GM18907 (cell line): ENCODE measurements at regions not wholly inside any gene's neighbourhood (a gene's known extent, or its start where the extent isn't known, plus 50 kb on each side); places are given as distances from the start of the nearest gene placed in this dataset.

Experiments used
- ATAC-seq: cut with Tn5 transposase; IDR thresholded peaks from one replicate; pipeline ENCODE4 v1.9.1; 2021; ENCODE audit warnings: mild to moderate bottlenecking, moderate library complexity; ENCODE audit not compliant: unreplicated experiment

GRCh38 chr3:117572786-117573185, 863.2 kb downstream of the TUSC7 start:
- ATAC-seq: no peak

- ATAC-seq: no peak
Observed at GRCh38 chr3:117580806-117581205, 871.2 kb downstream of the TUSC7 start.

DNA sequence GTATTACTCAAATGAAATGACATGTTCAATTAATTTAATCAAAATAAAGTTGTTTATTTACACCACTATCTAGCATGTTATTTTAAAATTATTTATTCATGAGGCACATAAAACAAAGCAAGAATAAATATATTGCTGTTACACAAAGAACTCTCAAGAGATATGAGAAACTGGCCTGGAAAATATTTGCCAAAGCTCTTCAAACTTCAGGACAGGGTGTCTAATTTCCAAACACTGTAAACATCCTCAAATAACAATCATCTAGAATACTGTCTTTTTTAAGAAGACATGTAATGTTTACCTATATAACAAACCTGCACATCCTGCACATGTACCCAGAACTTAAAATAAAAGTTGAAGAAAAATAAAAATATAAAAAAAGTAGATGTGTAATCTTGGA, 876.6 kb downstream of the TUSC7 start:
- no peak for ATAC-seq

GRCh38 chr3:117587416-117587815, 877.8 kb downstream of the TUSC7 start:
- no peak for ATAC-seq

- ATAC-seq: no peak
Observed at GRCh38 chr3:117589454-117589853, 879.9 kb downstream of the TUSC7 start.

- ATAC-seq: no peak
Observed at GRCh38 chr3:117595615-117596014, 886.0 kb downstream of the TUSC7 start.

DNA sequence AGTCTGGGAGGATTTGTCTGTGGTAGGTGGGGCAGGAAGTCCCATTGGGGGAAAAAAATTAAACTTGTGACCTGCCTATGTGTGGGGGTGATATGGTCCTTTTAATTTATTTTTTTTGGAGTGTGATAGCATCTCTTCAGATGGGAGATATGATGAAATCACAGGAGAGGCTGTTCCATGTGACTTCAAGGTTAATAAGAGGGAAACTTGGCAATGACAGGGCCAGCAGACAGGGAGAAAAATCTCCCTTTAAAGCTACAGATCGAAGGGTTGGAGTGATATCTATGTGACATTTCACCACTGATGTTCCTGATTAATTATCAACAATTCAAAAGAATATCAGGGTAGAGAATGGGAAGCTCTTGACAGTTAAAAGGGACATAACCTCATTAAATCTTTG, 886.9 kb downstream of the TUSC7 start:
- ATAC-seq: no peak

DNA sequence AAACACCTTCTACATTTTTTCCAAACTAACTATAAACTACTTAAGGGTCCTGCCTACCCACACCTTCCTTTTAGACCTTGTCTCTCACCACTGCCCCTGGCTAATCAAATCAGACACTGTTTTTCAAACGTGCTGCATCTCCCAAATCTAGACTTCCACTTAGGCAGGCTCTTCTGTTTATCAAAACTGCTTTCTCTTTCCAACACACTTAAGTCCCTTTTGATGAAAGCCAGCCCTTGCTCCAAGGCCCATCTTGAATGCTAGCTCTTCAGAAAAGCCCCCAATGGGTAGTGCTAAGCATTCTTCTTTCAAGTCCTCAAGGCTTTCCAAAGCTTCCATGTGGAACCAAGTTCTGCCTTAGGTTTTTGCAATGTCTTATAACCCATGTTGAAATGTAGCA, 888.3 kb downstream of the TUSC7 start:
- ATAC-seq: no peak

DNA sequence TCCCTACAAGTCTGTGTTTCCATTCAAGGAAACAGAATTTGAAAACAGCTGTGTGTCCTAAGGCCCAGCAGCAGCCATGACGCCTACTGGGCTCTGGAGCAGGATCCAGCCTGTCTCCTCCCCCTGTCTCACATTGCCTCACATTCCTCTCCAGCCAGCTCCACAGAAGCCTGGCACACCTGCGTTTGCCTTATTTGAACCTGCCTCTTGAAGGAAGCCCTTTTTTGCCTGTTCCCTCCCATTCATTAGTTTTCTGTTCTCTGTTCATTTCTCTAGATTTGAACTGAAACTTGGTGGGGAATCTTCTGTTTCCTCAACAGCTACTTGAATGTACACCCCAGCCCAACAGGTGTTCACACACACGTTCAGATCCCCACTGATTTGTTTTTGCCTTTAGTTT, 890.5 kb downstream of the TUSC7 start:
- peak; percentile 57 for ATAC-seq

DNA sequence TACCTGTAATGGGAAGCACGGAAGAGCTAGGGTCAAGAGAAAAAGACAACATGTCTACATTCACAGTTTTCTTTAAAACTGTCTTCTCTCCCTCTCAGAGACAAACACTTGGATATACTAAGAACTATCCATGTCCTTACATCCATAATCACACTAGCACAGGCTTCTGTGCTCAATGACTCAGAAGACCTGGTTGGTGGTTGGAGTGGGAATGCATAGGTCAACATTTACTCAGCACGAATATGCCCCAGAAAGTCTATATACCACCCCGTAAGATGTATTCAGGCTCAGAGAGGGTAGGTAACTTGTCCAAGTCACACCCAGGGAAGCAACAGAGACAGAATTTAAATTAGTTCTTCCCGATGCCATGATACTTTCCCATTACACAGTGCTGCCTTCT, 891.1 kb downstream of the TUSC7 start:
- no peak for ATAC-seq

- no peak for ATAC-seq
Observed at GRCh38 chr3:117602058-117602644, 892.6 kb downstream of the TUSC7 start.

GRCh38 chr3:117603097-117603496, 893.5 kb downstream of the TUSC7 start:
- peak; percentile 89 for ATAC-seq

DNA sequence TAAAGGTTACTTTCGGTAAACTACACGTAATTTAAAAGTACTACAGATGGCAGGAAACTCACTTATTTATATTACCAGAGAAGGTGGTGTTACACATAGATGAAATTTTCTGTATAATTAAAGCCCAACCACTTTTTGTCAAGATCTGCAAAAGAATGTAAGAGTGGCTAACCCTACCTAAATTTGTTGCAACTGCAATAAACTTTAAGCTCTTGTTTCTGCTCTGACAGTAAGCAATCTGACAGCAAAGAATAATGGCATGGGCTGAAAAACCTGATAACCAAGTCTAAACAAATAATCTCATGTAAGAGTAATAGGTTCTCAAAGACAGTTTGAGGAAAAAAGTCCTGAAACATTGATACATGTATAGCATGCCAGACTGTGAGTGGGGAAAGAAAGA, 897.3 kb downstream of the TUSC7 start:
- ATAC-seq: no peak

DNA sequence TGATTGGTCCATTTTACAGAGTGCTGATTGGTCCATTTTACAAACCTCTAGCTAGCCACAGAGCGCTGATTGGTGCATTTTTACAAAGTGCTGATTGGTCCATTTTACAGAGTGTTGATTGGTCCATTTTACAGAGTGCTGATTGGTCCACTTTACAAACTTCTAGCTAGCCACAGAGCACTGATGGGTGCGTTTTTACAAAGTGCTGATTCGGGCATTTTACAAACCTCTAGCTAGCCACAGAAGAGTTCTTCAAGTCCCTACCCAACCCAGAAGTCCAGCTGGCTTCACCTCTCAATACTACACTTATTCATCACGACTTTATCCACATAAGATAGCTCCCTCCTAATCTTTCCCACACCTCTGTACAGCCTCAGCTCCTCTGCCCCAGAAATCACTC, 899.8 kb downstream of the TUSC7 start:
- no peak for ATAC-seq

DNA sequence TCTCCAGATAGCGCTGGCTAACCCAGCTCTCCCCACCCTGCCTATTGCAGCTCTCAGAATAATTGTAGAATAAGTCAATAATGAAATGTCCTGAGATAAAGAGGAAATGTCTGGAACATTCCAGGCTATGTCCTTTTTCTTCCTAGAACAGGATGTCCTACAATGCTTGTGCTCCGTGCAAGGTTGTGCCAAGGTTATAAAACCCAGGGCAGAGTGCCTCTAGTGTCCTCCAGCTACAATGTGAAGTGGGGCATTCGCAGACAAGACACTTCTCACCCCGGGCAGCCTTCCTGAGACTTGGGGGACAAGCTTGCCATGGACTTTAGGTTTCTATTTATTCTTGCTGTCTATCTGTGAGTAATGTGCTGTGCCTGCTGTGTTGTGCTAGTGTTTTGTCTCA, 900.6 kb downstream of the TUSC7 start:
- no peak for ATAC-seq

DNA sequence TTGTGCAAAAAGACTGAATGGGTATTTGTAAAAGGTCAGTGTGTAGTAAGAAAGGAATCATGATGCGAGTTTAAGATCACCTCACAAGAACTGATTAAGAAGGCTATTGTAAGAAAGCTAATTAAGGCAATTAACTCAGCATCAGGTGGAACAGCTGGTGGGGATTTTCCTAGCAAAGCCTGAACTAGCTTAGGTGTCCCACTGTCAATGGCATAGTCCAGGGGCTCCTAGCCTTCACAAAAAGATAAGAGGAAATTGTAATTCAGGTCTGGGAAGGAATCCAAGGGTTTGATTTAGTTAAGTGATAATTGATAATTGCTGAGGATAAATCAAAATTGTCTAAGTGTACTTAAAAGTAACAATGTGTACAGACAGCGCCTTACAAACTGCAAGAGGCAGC, 901.6 kb downstream of the TUSC7 start:
- no peak for ATAC-seq

DNA sequence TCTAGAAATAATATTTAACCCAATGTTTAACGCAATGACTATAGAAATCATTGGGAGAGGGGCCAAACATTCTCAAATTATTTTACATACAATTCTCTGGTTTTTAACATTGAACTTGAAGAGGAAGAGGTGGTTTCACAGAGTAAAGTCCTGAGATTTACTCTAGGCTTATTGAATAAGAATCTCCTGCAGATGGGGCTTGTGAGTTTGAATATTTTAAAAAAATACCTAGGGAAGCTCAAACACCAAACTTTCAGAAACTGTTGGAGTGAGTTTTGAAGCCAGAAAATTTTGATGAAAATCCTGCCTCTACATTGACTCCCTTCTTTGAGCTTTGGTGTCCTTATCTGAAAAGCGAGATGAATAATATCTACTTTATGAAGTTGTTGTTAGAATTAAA, 906.6 kb downstream of the TUSC7 start:
- no peak for ATAC-seq

DNA sequence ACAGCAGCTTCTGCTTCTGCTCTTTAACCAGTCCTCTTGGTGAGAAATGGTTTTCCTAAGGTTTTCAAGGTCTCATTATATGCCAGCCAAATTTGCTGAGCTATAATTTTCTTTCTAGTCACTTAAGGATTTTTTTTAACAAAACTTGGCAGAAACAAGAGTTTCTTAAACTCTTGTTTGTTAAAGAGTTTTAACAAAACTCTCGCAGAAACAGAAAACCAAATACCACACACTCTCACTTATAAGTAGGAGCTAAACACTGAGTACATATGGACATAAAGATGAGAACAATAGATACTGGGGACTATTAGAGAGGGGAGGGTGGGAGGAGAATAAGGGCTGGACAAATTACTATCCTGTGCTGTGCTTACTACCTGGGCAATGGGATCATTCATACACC, 908.3 kb downstream of the TUSC7 start:
- ATAC-seq: no peak

DNA sequence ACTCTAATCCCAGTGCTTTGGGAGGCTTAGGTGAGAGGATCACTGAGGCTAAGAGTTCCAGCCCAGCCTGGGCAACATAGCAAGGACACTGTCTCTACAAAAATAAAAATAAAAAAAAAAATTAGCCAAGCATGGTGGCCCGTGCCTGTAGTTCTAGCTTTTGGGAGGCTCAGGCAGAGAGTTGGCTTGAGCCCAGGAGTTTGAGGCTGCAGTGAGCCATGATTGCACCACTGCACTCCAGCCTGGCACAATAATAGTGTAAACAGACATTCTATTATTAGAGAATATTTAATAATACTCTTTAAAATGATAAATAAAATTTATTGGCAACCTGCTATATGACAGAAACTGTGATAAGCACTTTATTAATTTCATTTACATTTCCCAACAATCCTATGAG, 908.9 kb downstream of the TUSC7 start:
- ATAC-seq: no peak

DNA sequence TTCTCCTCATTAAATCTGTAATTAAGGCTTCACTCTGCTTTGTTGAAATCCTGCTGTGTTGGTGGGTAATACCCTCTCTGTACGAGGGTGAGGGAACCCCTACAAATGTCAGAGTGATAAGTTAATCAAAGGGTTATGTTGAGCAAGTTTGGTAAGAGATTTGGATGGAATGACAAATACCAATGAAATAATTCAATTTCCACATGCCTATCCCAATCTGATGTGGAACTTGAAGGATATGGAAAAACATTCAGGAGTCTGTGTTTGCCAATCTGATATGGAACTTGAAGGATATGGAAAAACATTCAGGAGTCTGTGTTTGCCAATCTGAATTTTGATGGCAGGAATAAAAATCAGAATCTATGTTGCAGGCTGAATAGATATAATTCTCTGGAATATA, 910.2 kb downstream of the TUSC7 start:
- no peak for ATAC-seq

GRCh38 chr3:117622171-117622841, 912.7 kb downstream of the TUSC7 start:
- ATAC-seq: no peak

GRCh38 chr3:117624424-117624823, 914.8 kb downstream of the TUSC7 start:
- no peak for ATAC-seq

- no peak for ATAC-seq
Observed at GRCh38 chr3:117625174-117625573, 915.6 kb downstream of the TUSC7 start.
